Iris pigment epithelial cell (primary cell): ENCODE measurements at regions not wholly inside any gene's neighbourhood (a gene's known extent, or its start where the extent isn't known, plus 50 kb on each side); places are given as distances from the start of the nearest gene placed in this dataset.

Experiments
- DNase-seq: peaks from one replicate; pipeline ENCODE4 v3.0.0-alpha.2; 2011; ENCODE audit warnings: low read depth

GRCh38 chr12:58529897-58530741 lies 390.2 kb downstream of the LRIG3 start:
- DNase-seq = peak; percentile 98

DNA sequence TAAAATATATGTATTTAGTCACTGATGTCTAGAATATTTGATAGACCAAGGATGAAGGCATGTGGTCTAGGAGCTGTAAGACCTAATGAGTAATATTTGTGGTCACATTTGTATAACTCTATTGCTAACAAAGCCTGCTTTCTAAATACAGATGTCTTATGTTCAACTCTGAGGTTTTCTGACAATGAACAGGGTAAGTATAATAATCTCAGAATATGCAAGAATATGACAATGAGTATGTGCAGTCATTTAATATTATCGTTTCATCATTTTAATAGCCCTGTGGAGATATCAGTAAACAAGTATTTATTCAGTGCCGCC lies 389.6 kb downstream of the LRIG3 start:
- peak; percentile 92 for DNase-seq

DNA sequence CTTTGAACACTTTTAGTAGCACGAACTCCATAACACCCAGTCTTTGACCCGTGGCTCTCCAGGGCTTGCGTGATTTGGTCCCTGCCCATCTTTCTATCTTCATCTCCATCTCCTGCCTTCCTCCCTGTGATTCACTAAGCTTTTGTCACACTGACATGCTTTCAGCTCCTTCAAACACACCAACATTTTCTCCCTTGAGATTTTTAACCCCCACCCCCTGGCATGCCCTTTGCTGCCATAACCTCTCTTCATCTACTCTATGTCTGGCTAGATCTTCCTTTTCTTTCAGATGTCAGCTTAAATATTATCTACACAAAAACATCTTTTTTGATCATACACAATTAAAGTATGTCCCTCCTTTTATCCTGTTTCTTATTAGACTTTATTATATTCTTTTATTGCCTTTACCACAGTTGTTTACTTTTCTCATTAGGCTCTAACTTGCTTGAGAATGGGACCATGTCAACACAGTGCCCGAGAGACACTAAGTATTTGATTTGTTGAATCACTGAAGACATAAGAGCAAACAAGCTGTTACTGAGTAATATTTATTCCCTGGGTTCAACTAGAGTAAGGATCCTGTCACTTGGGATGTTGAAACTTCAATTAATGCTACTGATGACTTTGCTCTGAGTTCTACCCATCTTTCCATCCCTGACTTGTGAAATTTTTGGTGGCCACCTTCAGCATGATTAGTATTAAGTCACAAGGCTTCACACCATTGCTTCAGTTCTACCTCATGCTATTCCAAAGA lies 387.3 kb downstream of the LRIG3 start:
- DNase-seq = no peak

DNA sequence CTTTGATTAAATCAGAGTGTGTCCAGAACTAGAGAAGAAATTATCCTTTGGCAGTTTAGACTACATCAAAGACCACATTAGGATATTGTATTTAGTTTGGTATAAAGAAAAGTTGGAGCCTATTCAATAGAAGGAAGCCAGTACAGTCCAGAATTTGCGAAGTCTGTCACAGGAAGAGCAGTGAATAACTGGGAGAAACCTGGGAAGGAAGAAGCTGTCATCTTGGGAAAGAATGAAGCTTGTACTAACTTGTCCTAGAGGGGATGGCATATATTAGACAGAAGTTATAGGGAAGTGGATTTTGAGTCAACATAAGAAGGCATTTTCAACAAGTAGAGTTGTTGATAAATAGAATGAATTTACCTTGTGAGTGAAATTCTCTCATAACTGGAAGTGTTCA lies 386.7 kb downstream of the LRIG3 start:
- no peak for DNase-seq

- peak; percentile 86 for DNase-seq
Observed at GRCh38 chr12:58537278-58537677, 383.0 kb downstream of the LRIG3 start.

- no peak for DNase-seq
Observed at GRCh38 chr12:58539295-58539694, 381.0 kb downstream of the LRIG3 start.

DNA sequence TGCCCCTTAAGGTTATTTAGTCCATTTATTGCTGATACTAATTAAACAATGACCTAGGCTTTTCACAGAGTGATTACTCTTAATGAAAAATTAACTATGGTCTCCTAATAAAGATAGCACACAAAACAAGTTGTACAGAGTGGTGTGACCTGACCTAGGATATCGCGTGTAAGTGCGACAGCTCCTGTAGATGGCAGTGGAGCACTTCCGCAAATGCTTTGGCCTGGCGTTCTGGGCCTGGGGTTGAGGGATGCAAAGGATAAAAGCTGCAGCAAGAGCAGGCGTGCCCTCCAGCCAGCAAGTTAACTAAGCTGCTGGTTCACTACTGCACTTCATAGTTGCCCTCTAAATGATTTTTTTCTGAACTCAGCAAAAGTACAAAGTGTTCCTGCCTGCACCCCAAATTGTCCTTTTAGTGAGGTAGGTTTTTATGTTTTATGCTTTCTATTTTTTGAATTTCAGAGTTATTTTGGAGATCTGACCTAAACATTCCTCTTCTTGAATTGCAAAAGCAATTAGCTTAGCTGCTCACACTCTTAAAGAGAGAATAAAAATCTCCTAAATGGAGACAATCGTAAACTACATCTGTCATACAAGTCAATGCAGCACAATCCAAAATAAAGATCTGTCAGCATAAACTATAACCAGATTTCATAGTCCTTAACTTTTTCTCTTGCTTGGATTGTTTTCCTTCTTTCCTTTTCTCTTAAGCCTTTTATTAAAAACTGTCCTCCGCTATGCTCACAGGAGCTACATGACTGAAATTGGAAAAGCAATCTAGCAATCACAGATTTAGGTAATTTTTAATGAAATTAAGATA lies 379.6 kb downstream of the LRIG3 start:
- DNase-seq = peak; percentile 90

DNA sequence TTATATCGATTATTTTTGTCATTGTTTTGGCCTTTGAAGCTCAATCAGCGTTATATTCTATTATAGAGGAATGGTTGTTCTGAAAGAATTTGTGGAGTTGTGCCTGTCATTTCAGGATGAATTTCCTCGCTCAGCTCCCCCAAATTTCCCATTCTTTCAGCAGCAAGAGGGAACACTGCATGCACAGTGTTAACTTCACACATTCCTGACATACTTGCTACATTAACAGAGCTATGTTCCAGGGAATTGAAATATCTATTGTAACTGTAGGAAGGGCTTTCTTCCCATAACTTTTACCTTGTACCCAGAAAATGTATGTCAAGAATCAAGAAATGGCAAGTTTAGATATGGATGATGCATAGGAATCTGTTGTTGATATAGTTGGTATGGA lies 379.0 kb downstream of the LRIG3 start:
- DNase-seq = peak; percentile 33

DNA sequence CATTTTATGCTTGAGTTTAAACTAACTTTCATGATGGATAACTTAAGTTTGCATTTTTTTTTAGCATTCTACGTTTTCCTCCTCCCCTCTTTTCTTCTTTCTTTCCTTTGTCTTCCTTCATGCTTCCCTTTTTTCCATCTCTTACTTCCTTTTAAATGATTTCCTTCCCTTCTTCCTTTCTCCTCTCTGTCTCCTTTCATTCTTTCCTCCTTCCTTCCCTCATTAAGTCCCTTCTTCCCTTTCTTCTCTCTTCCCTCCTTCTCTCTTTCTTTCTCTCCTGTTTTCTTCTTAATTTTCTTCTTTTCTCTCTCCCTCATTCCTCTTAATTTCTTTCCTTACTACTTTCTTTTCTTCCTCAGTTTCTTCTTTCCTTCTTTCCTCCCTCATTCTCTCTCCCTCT lies 376.0 kb downstream of the LRIG3 start:
- no peak for DNase-seq

GRCh38 chr12:58547217-58547616 lies 373.1 kb downstream of the LRIG3 start:
- no peak for DNase-seq

DNA sequence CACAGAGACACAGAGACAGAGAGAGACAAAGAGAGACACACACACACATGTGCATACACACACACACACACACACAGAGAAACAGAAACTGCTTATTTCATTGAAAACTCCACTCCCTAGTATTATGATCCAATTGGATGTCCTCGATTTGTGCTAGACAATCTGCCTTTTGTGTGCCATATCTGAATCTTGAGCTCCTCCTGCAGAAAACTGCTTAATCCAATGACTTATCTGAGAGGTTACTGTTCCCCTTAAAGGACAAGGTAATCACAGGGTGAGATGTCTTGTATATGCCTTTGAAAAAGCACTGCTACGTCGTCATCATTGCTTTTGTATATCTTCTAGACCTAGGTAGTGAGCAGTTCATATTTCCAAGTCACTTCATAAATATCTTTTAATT lies 371.5 kb downstream of the LRIG3 start:
- no peak for DNase-seq

GRCh38 chr12:58554522-58555157 lies 365.7 kb downstream of the LRIG3 start:
- DNase-seq = no peak

DNA sequence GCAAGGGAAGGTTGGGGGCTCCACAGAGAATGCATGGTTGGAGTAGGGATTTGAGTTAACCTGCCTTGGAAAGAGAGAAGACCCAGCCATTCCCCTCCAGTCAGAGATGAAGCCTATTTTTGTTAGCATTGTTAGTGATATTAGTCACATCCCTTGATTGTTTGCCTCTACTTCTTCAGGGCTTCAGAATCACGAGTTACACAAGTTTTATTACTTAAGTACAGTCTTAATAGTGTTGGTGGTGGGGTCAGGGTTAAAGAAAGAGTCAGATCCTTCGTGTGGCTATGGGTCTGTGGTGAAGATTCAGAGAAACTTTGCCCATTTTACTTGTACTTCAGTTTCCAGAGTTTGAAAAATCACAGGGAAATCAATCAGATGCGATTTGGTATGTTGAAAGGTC lies 363.1 kb downstream of the LRIG3 start:
- peak; percentile 91 for DNase-seq

GRCh38 chr12:58557661-58558060 lies 362.6 kb downstream of the LRIG3 start:
- DNase-seq = no peak

DNA sequence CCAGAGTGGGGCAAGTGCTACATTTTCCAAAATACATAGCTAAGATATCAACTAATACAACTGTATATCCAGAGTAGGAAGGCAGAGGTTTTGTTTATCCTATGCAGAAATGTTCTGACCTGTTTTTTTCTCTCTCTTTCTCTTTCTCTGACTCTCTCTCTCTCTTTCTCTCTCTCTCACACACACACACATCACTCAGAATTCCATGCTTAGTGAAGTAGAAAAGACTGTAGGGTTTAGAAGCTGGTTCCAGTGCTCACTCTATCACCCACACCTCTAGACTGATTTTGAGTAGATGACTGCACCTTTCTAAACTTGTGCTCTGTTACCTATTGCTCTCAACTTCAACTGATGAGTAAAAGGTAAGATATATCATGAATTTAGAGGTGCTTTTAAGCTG lies 356.7 kb downstream of the LRIG3 start:
- peak; percentile 34 for DNase-seq

DNA sequence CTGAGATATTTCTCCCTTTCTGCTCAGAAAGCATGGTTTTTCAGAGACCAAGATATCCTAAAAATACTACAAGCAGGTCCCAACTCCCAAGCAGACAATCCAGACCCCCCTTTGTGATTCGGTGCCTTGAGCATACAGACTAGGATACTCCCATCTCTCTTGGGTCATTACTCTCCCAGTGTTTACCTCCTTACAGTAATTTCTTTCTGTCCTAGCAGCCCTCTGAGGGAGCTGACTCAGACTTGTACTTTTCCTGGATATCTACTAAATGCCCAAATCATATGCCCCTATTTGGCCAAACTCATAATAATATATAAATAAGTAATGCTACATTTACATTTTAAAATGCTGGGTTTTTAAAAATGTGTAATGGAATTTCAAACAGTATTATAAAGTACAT lies 355.6 kb downstream of the LRIG3 start:
- DNase-seq = peak; percentile 70

DNA sequence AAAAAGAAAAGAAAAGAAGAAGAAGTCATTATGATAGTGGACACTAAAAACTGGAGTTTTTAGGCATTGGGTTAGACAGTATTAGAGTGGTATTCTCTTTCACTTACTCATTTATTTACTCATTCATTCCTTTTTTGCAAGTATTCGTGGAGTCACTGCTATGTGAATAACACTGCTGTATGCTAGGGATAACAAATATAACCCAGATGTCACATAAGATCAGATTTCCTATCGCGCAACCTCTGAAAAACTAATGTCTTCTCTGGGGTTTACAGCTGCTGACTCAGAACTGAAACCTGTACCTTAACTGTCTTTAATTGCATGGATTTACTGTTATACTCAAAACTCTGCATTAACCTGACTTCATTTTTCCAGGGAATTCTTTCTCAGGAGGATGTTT lies 353.7 kb downstream of the LRIG3 start:
- DNase-seq = peak; percentile 95

- no peak for DNase-seq
Observed at GRCh38 chr12:58567189-58567588, 353.1 kb downstream of the LRIG3 start.

- DNase-seq = no peak
Observed at GRCh38 chr12:58570411-58570810, 349.9 kb downstream of the LRIG3 start.

DNA sequence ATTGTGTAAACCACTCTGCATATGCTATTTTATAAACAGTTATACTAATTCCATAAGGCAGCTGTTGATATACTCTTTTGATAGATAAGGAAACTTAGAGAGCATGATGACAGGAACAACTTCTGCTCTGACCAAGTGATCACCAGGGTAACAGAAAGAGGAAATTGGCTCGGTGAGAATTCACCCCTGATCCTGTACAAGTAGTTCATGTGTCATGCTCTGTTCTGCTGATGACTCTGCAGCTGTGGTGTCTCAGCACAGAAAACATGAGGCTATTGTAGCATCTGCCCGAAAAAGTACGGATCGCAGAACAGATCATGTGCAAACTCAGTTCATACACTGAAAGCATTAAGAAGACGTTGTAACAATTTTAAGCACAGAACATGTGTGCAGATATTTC lies 345.0 kb downstream of the LRIG3 start:
- DNase-seq = peak; percentile 66

- no peak for DNase-seq
Observed at GRCh38 chr12:58576081-58576480, 344.2 kb downstream of the LRIG3 start.

DNA sequence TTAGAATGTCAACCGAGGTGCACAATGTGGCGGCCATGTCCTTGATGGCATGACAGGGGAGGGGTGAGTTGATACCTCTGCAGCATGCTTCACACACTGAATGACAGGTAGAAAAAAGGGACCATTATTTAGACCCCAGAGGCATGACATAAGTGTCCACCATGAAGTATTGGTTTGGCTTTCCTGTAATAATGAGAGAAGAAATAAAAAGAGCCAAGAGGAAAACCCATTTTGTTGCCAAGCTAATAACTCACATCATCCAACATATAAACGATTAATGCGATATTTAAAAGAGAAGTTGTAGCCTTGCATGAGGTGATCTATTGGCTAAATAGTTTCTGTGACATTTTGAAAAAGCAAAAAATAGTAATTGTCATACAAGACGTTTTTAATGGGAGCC lies 343.4 kb downstream of the LRIG3 start:
- no peak for DNase-seq
